OCI-LY7 (cell line): ENCODE measurements at regions not wholly inside any gene's neighbourhood (a gene's known extent, or its start where the extent isn't known, plus 50 kb on each side); places are given as distances from the start of the nearest gene placed in this dataset.

Source experiments
- EZH2phosphoT487 ChIP-seq: fragments of 200-600 bp; sonication (generic); IDR thresholded peaks from 2 replicates; pipeline ENCODE4 v1.6.1; 2018; ENCODE audit warnings: low read depth, borderline replicate concordance, mild to moderate bottlenecking, mixed run types, antibody characterized with exemption, low read length, moderate library complexity, mixed read lengths
- TF ChIP-seq, protein P1 (sequence below): fragments of 200-600 bp; sonication (generic); conservative IDR thresholded peaks from 2 replicates; pipeline ENCODE4 v1.5.1; 2014; ENCODE audit warnings: mild to moderate bottlenecking, antibody characterized with exemption, low read length, moderate library complexity, mixed read lengths

DNA sequence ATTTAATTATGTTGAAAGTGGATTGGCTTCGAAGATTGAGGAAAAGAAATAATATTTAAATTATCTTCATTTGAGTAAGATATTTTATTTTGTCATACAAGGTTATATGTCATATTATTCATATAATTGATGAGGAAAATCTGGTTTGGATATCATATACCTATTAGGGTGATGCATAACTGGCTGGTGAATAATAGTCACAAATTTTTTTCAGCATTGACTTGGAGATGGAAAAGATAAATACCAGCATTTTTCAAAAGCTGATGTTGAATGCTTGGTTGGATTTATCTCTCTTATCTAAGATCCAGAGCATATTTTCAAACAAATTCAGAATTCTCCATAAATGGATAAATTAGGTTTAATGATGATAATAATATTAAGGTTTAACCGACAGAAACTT is 93.5 kb upstream of the SLIT2 start:
- TF ChIP-seq, protein P1, sequence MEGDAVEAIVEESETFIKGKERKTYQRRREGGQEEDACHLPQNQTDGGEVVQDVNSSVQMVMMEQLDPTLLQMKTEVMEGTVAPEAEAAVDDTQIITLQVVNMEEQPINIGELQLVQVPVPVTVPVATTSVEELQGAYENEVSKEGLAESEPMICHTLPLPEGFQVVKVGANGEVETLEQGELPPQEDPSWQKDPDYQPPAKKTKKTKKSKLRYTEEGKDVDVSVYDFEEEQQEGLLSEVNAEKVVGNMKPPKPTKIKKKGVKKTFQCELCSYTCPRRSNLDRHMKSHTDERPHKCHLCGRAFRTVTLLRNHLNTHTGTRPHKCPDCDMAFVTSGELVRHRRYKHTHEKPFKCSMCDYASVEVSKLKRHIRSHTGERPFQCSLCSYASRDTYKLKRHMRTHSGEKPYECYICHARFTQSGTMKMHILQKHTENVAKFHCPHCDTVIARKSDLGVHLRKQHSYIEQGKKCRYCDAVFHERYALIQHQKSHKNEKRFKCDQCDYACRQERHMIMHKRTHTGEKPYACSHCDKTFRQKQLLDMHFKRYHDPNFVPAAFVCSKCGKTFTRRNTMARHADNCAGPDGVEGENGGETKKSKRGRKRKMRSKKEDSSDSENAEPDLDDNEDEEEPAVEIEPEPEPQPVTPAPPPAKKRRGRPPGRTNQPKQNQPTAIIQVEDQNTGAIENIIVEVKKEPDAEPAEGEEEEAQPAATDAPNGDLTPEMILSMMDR = no peak
- TF ChIP-seq EZH2phosphoT487 = no peak
